Endodermal cell (in vitro differentiated cells): ENCODE measurements at regions not wholly inside any gene's neighbourhood (a gene's known extent, or its start where the extent isn't known, plus 50 kb on each side); places are given as distances from the start of the nearest gene placed in this dataset.

Experiments
- DNase-seq: peaks from one replicate; pipeline ENCODE4 v3.0.0-alpha.2; 2017
- H3K27ac ChIP-seq: 2 replicates; pipeline ENCODE4 v1.5.1; 2013; ENCODE audit warnings: mild to moderate bottlenecking, low read depth, low read length, moderate library complexity
- H3K27me3 ChIP-seq: 2 replicates; pipeline ENCODE4 v1.6.1; 2013; ENCODE audit warnings: mild to moderate bottlenecking, low read length, moderate library complexity; ENCODE audit not compliant: insufficient read depth, control insufficient read depth, poor library complexity, severe bottlenecking
- H3K36me3 ChIP-seq: 2 replicates; pipeline ENCODE4 v1.7.0; 2013; ENCODE audit warnings: mild to moderate bottlenecking, low read length, moderate library complexity; ENCODE audit not compliant: control insufficient read depth, insufficient read depth
- H3K4me1 ChIP-seq: one replicate; pipeline ENCODE4 v1.7.0; 2013; ENCODE audit warnings: low read length; ENCODE audit not compliant: control insufficient read depth, insufficient read depth
- H3K4me3 ChIP-seq: 2 replicates; pipeline ENCODE4 v1.5.1; 2013; ENCODE audit warnings: mild to moderate bottlenecking, low read length, moderate library complexity
- H3K9ac ChIP-seq: 2 replicates; pipeline ENCODE4 v1.6.1; 2013; ENCODE audit warnings: mild to moderate bottlenecking, low read length, moderate library complexity; ENCODE audit not compliant: poor library complexity, severe bottlenecking; ENCODE audit errors: extremely low read depth
- H3K9me3 ChIP-seq: 2 replicates; pipeline ENCODE4 v1.6.1; 2013; ENCODE audit warnings: mild to moderate bottlenecking, low read length, moderate library complexity; ENCODE audit not compliant: control insufficient read depth
- H3K27ac Mint-ChIP-seq: 2 replicates; pipeline ENCODE4 v1.8.0; 2020; ENCODE audit warnings: mixed read lengths
- H3K27me3 Mint-ChIP-seq: 2 replicates; pipeline ENCODE4 v1.8.0; 2021; ENCODE audit warnings: mild to moderate bottlenecking, mixed read lengths; ENCODE audit not compliant: insufficient read depth
- H3K36me3 Mint-ChIP-seq: 2 replicates; pipeline ENCODE4 v1.8.0; 2020; ENCODE audit warnings: low read depth, mixed read lengths
- H3K4me1 Mint-ChIP-seq: 2 replicates; pipeline ENCODE4 v1.8.0; 2020; ENCODE audit warnings: mixed read lengths
- H3K4me3 Mint-ChIP-seq: 2 replicates; pipeline ENCODE4 v1.8.0; 2020; ENCODE audit warnings: mild to moderate bottlenecking, moderate library complexity, mixed read lengths
- H3K9me3 Mint-ChIP-seq: 2 replicates; pipeline ENCODE4 v1.8.0; 2020; ENCODE audit warnings: mild to moderate bottlenecking, mixed read lengths
- CTCF ChIP-seq: fragments of 200-600 bp; sonication (generic); conservative IDR thresholded peaks from 2 replicates; pipeline ENCODE4 v1.5.0; 2021; ENCODE audit warnings: antibody characterized with exemption, mild to moderate bottlenecking
- WGBS, 2 experiments: methylation state at CpG; one replicate each; pipeline versions ENCODE4 v1.1.5 to v1.1.7; 2013; ENCODE audit warnings: missing lambda C conversion rate in 2 of 2, mixed read lengths in 1 of 2; ENCODE audit not compliant: insufficient coverage in 1 of 2, insufficient read length in 1 of 2; 5-methylcytosine and 5-hydroxymethylcytosine counted together

- Histone ChIP-seq H3K4me3 (no peak overlapping the region), H3K27me3 (no peaks in the 10 kb centered on the region), H3K27ac (no peak overlapping the region), H3K36me3 (no peaks in the 10 kb centered on the region), H3K9ac (no peak overlapping the region), H3K4me1 (peaks cover 13% of the 10 kb centered on the region), H3K9me3 (no peaks in the 10 kb centered on the region)
- WGBS, 2 experiments = 96 to 100% methylated on average over 3 to 5 of the region's 5 CpGs
- Mint-ChIP-seq H3K36me3 (no peaks in the 10 kb centered on the region), H3K27me3 (peaks cover 19% of the 10 kb centered on the region), H3K27ac (no peak overlapping the region), H3K4me3 (no peak overlapping the region), H3K4me1 (peaks cover 28% of the 10 kb centered on the region), H3K9me3 (peaks cover 4% of the 10 kb centered on the region)
- peak; percentile 26 for DNase-seq
- TF ChIP-seq CTCF = no peak
These were observed 115.9 kb downstream of the TRIM29 start for GRCh38 chr11:120021978-120022377.

GRCh38 chr11:120021391-120021953 lies 116.4 kb downstream of the TRIM29 start:
- Histone ChIP-seq H3K27ac (no peak overlapping the region), H3K4me1 (peaks cover 13% of the 10 kb centered on the region), H3K36me3 (no peaks in the 10 kb centered on the region), H3K27me3 (no peaks in the 10 kb centered on the region), H3K4me3 (no peak overlapping the region), H3K9ac (no peak overlapping the region), H3K9me3 (no peaks in the 10 kb centered on the region)
- Mint-ChIP-seq H3K4me1 (peaks cover 28% of the 10 kb centered on the region), H3K9me3 (peaks cover 4% of the 10 kb centered on the region), H3K36me3 (no peaks in the 10 kb centered on the region), H3K27ac (no peak overlapping the region), H3K27me3 (peaks cover 20% of the 10 kb centered on the region), H3K4me3 (no peak overlapping the region)
- WGBS, 2 experiments = 92 to 96% methylated on average over 6 to 7 of the region's 7 CpGs
- DNase-seq = peak; percentile 10
- TF ChIP-seq CTCF = no peak

- WGBS, 2 experiments = 45 to 80% methylated on average over 1 to 2 of the region's 2 CpGs
- Mint-ChIP-seq H3K9me3 (no peaks in the 10 kb centered on the region), H3K27me3 (peaks cover 21% of the 10 kb centered on the region), H3K27ac (no peak overlapping the region), H3K36me3 (no peaks in the 10 kb centered on the region), H3K4me1 (peaks cover 28% of the 10 kb centered on the region), H3K4me3 (no peak overlapping the region)
- H3K9me3 ChIP-seq = no peaks in the 10 kb centered on the region
- no peaks in the 10 kb centered on the region for H3K27me3 ChIP-seq
- no peaks in the 10 kb centered on the region for H3K36me3 ChIP-seq
- no peak overlapping the region for H3K4me3 ChIP-seq
- peaks cover 13% of the 10 kb centered on the region for H3K4me1 ChIP-seq
- no peak overlapping the region for H3K9ac ChIP-seq
- no peak overlapping the region for H3K27ac ChIP-seq
- no peak for TF ChIP-seq CTCF
- no peak for DNase-seq
These were observed 116.9 kb downstream of the TRIM29 start for GRCh38 chr11:120020981-120021380.
